ENCODE measurements at regions not wholly inside any gene's neighbourhood (a gene's known extent, or its start where the extent isn't known, plus 50 kb on each side); places are given as distances from the start of the nearest gene placed in this dataset.

DNA sequence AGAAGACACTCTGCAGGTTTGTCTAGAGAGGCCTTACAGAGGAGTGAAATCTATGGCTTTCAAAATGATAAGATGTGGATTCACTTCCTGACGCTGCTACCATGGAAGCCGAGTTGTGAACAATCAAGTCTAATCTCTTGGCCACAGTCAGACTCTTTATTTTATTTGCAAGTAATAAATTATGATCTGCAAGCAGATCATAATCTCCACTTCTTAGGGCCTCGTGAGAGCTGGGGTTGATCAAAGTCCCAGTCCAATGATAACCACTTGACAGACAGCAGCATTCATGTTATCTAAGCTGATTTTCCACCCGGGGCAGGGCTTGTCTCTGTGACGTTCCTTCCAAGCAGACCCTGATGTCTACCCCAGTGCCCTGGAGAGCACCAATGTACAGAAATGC lies 776.4 kb upstream of the AUTS2 start (continued):
- TF ChIP-seq, protein P1, sequence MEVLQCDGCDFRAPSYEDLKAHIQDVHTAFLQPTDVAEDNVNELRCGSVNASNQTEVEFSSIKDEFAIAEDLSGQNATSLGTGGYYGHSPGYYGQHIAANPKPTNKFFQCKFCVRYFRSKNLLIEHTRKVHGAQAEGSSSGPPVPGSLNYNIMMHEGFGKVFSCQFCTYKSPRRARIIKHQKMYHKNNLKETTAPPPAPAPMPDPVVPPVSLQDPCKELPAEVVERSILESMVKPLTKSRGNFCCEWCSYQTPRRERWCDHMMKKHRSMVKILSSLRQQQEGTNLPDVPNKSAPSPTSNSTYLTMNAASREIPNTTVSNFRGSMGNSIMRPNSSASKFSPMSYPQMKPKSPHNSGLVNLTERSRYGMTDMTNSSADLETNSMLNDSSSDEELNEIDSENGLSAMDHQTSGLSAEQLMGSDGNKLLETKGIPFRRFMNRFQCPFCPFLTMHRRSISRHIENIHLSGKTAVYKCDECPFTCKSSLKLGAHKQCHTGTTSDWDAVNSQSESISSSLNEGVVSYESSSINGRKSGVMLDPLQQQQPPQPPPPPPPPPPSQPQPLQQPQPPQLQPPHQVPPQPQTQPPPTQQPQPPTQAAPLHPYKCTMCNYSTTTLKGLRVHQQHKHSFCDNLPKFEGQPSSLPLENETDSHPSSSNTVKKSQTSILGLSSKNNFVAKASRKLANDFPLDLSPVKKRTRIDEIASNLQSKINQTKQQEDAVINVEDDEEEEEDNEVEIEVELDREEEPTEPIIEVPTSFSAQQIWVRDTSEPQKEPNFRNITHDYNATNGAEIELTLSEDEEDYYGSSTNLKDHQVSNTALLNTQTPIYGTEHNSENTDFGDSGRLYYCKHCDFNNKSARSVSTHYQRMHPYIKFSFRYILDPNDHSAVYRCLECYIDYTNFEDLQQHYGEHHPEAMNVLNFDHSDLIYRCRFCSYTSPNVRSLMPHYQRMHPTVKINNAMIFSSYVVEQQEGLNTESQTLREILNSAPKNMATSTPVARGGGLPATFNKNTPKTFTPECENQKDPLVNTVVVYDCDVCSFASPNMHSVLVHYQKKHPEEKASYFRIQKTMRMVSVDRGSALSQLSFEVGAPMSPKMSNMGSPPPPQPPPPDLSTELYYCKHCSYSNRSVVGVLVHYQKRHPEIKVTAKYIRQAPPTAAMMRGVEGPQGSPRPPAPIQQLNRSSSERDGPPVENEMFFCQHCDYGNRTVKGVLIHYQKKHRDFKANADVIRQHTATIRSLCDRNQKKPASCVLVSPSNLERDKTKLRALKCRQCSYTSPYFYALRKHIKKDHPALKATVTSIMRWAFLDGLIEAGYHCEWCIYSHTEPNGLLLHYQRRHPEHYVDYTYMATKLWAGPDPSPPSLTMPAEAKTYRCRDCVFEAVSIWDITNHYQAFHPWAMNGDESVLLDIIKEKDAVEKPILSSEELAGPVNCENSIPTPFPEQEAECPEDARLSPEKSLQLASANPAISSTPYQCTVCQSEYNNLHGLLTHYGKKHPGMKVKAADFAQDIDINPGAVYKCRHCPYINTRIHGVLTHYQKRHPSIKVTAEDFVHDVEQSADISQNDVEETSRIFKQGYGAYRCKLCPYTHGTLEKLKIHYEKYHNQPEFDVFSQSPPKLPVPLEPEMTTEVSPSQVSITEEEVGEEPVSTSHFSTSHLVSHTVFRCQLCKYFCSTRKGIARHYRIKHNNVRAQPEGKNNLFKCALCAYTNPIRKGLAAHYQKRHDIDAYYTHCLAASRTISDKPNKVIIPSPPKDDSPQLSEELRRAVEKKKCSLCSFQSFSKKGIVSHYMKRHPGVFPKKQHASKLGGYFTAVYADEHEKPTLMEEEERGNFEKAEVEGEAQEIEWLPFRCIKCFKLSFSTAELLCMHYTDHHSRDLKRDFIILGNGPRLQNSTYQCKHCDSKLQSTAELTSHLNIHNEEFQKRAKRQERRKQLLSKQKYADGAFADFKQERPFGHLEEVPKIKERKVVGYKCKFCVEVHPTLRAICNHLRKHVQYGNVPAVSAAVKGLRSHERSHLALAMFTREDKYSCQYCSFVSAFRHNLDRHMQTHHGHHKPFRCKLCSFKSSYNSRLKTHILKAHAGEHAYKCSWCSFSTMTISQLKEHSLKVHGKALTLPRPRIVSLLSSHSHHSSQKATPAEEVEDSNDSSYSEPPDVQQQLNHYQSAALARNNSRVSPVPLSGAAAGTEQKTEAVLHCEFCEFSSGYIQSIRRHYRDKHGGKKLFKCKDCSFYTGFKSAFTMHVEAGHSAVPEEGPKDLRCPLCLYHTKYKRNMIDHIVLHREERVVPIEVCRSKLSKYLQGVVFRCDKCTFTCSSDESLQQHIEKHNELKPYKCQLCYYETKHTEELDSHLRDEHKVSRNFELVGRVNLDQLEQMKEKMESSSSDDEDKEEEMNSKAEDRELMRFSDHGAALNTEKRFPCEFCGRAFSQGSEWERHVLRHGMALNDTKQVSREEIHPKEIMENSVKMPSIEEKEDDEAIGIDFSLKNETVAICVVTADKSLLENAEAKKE (CRISPR knock-in tag; IDR thresholded peaks at IDR 0.05) = no peak
- TF ChIP-seq, protein P2, sequence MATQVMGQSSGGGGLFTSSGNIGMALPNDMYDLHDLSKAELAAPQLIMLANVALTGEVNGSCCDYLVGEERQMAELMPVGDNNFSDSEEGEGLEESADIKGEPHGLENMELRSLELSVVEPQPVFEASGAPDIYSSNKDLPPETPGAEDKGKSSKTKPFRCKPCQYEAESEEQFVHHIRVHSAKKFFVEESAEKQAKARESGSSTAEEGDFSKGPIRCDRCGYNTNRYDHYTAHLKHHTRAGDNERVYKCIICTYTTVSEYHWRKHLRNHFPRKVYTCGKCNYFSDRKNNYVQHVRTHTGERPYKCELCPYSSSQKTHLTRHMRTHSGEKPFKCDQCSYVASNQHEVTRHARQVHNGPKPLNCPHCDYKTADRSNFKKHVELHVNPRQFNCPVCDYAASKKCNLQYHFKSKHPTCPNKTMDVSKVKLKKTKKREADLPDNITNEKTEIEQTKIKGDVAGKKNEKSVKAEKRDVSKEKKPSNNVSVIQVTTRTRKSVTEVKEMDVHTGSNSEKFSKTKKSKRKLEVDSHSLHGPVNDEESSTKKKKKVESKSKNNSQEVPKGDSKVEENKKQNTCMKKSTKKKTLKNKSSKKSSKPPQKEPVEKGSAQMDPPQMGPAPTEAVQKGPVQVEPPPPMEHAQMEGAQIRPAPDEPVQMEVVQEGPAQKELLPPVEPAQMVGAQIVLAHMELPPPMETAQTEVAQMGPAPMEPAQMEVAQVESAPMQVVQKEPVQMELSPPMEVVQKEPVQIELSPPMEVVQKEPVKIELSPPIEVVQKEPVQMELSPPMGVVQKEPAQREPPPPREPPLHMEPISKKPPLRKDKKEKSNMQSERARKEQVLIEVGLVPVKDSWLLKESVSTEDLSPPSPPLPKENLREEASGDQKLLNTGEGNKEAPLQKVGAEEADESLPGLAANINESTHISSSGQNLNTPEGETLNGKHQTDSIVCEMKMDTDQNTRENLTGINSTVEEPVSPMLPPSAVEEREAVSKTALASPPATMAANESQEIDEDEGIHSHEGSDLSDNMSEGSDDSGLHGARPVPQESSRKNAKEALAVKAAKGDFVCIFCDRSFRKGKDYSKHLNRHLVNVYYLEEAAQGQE (IDR thresholded peaks at IDR 0.05; ENCODE audit: unreplicated experiment) = no peak
- TF ChIP-seq ZNF114 (CRISPR knock-in tag; IDR thresholded peaks at IDR 0.05) = no peak

- Histone ChIP-seq H3K4me1 (ENCODE audit: insufficient read depth) (no peaks in the 10 kb centered on the region), H2AFZ (no peak overlapping the region), H3K79me2 (replicated peaks; ENCODE audit: insufficient read depth) (no peaks in the 10 kb centered on the region), H3K9me2 (ENCODE audit: insufficient read depth) (no peaks in the 10 kb centered on the region), H3K4me2 (no peak overlapping the region), H3K27me3 (ENCODE audit: insufficient read depth) (no peaks in the 10 kb centered on the region), H3K4me3 (no peak overlapping the region), H3K36me3 (ENCODE audit: insufficient read depth) (0 out of 2 replicates have a peak, but pooled peaks cover 3% of the 10 kb centered on the region), H3K27ac (ENCODE audit: low read depth) (no peak overlapping the region), H3F3A (replicated peaks; ENCODE audit: low read depth) (no peaks in the 10 kb centered on the region), H4K20me1 (replicated peaks; ENCODE audit: insufficient read depth) (no peaks in the 10 kb centered on the region)
- no peaks in the 10 kb centered on the region for H3K4me1 Mint-ChIP-seq
- peaks cover 44% of the 10 kb centered on the region for H3K36me3 Mint-ChIP-seq (ENCODE audit: low read depth)
- H3K9me3 Mint-ChIP-seq = peaks cover 97% of the 10 kb centered on the region
- ATAC-seq (no peak), DNase-seq (ENCODE audit: low spot score) (no peak)
- no peak overlapping the region for H3K4me3 Mint-ChIP-seq
- peaks cover 13% of the 10 kb centered on the region for H3K27me3 Mint-ChIP-seq (ENCODE audit: insufficient read depth, low read depth, poor library complexity)
- H3K27ac Mint-ChIP-seq = no peak overlapping the region
- TF ChIP-seq, protein P2 (IDR thresholded peaks at IDR 0.05; ENCODE audit: unreplicated experiment) = no peak
- TF ChIP-seq EZH2 (IDR thresholded peaks at IDR 0.05; ENCODE audit: low read depth, unreplicated experiment) (no peak), STAT1 (IDR thresholded peaks at IDR 0.05; ENCODE audit: unreplicated experiment) (no peak), POLR2AphosphoS5 (IDR thresholded peaks at IDR 0.05; ENCODE audit: low read depth) (no peak), CTCF (conservative IDR thresholded peaks at IDR 0.05; ENCODE audit: low read depth in 2 of 2) (no peak)
Measured at GRCh38 chr7:68823996-68824780, 774.1 kb upstream of the AUTS2 start.
